ENCODE measurements at regions not wholly inside any gene's neighbourhood (a gene's known extent, or its start where the extent isn't known, plus 50 kb on each side); places are given as distances from the start of the nearest gene placed in this dataset.

DNA sequence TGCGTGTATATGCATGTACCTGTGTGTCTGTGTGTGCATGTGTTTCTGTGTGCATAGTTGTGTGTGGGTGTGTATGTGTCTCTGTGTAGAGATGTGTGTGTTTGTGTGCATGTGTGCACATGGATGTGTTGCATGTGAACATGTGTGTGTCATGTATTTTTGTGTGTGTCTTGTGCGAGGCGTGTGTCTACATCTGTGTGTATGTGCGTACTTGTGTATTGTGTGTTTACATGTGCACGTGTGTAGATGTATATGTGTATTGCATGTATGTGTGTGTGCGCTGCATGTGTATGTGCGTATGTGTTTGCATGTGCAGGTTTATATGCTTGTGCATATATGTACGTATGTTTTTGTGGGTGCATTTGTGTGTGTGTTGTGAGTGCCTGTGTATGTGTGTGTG is 735.2 kb downstream of the GALR1 start:
- FAIRE-seq (no peak), DNase-seq (ENCODE audit: low read depth, low spot score) (no peak)
- Histone ChIP-seq H3K4me3 (ENCODE audit: control insufficient read depth in 2 of 3, extremely low read depth in 1 of 3, insufficient read depth in 2 of 3, low read depth in 1 of 3, low read length in 3 of 3) (no peak overlapping the region), H4K20me1 (ENCODE audit: control insufficient read depth, extremely low read depth, insufficient read depth, low read length) (no peaks in the 10 kb centered on the region), H3K9ac (ENCODE audit: control insufficient read depth, extremely low read depth, insufficient read depth, low read length) (no peak overlapping the region), H3K9me1 (ENCODE audit: control insufficient read depth, extremely low read depth, insufficient read depth, low read length) (no peaks in the 10 kb centered on the region), H3K36me3 (ENCODE audit: control insufficient read depth in 2 of 2, extremely low read depth in 1 of 2, insufficient read depth in 2 of 2, low read length in 2 of 2) (no peaks in the 10 kb centered on the region), H3K9me3 (ENCODE audit: control insufficient read depth, low read depth, low read length) (peaks cover 6% of the 10 kb centered on the region), H3K4me2 (ENCODE audit: control insufficient read depth, extremely low read depth, insufficient read depth, low read depth, low read length) (no peak overlapping the region), H2AFZ (ENCODE audit: control insufficient read depth, low read length) (no peak overlapping the region), H3K27ac (ENCODE audit: control insufficient read depth, insufficient read depth, low read length) (no peak overlapping the region), H3K27me3 (ENCODE audit: control insufficient read depth, extremely low read depth, insufficient read depth, low read length) (no peaks in the 10 kb centered on the region), H3K79me2 (ENCODE audit: control insufficient read depth, insufficient read depth, low read length) (no peaks in the 10 kb centered on the region), H3K4me1 (ENCODE audit: control insufficient read depth, extremely low read depth, insufficient read depth, low read length) (no peaks in the 10 kb centered on the region)
- no peak for TF ChIP-seq EZH2 (IDR thresholded peaks at IDR 0.05; ENCODE audit: low read length)
- TF ChIP-seq, protein P1, sequence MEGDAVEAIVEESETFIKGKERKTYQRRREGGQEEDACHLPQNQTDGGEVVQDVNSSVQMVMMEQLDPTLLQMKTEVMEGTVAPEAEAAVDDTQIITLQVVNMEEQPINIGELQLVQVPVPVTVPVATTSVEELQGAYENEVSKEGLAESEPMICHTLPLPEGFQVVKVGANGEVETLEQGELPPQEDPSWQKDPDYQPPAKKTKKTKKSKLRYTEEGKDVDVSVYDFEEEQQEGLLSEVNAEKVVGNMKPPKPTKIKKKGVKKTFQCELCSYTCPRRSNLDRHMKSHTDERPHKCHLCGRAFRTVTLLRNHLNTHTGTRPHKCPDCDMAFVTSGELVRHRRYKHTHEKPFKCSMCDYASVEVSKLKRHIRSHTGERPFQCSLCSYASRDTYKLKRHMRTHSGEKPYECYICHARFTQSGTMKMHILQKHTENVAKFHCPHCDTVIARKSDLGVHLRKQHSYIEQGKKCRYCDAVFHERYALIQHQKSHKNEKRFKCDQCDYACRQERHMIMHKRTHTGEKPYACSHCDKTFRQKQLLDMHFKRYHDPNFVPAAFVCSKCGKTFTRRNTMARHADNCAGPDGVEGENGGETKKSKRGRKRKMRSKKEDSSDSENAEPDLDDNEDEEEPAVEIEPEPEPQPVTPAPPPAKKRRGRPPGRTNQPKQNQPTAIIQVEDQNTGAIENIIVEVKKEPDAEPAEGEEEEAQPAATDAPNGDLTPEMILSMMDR (optimal IDR thresholded peaks at IDR 0.05 in 1 of 3, IDR thresholded peaks at IDR 0.05 in 1 of 3, conservative IDR thresholded peaks at IDR 0.05 in 1 of 3; ENCODE audit: extremely low read depth in 1 of 3, insufficient read depth in 2 of 3, low read length in 3 of 3): no peak
- dilution Hi-C loops (cut with MboI; ENCODE audit: extremely low pct_ligation_motif_present, low sequenced_read_pairs): no loop called here

- Histone ChIP-seq H3K27me3 (ENCODE audit: control insufficient read depth, extremely low read depth, insufficient read depth, low read length) (no peaks in the 10 kb centered on the region), H3K9me3 (ENCODE audit: control insufficient read depth, low read depth, low read length) (peaks cover 3% of the 10 kb centered on the region), H3K9ac (ENCODE audit: control insufficient read depth, extremely low read depth, insufficient read depth, low read length) (no peak overlapping the region), H3K36me3 (ENCODE audit: control insufficient read depth in 2 of 2, extremely low read depth in 1 of 2, insufficient read depth in 2 of 2, low read length in 2 of 2) (no peaks in the 10 kb centered on the region), H3K4me2 (ENCODE audit: control insufficient read depth, extremely low read depth, insufficient read depth, low read depth, low read length) (no peak overlapping the region), H3K79me2 (ENCODE audit: control insufficient read depth, insufficient read depth, low read length) (no peaks in the 10 kb centered on the region), H3K27ac (ENCODE audit: control insufficient read depth, insufficient read depth, low read length) (no peak overlapping the region), H4K20me1 (ENCODE audit: control insufficient read depth, extremely low read depth, insufficient read depth, low read length) (no peaks in the 10 kb centered on the region), H3K4me1 (ENCODE audit: control insufficient read depth, extremely low read depth, insufficient read depth, low read length) (no peaks in the 10 kb centered on the region), H3K4me3 (ENCODE audit: control insufficient read depth in 2 of 3, extremely low read depth in 1 of 3, insufficient read depth in 2 of 3, low read depth in 1 of 3, low read length in 3 of 3) (no peak overlapping the region), H2AFZ (ENCODE audit: control insufficient read depth, low read length) (no peak overlapping the region), H3K9me1 (ENCODE audit: control insufficient read depth, extremely low read depth, insufficient read depth, low read length) (no peaks in the 10 kb centered on the region)
- dilution Hi-C loops (cut with MboI; ENCODE audit: extremely low pct_ligation_motif_present, low sequenced_read_pairs): no loop called here
- no peak for TF ChIP-seq EZH2 (IDR thresholded peaks at IDR 0.05; ENCODE audit: low read length)
- TF ChIP-seq, protein P1 (optimal IDR thresholded peaks at IDR 0.05 in 1 of 3, IDR thresholded peaks at IDR 0.05 in 1 of 3, conservative IDR thresholded peaks at IDR 0.05 in 1 of 3; ENCODE audit: extremely low read depth in 1 of 3, insufficient read depth in 2 of 3, low read length in 3 of 3): no peak
- no peak for FAIRE-seq
- DNase-seq (ENCODE audit: low read depth, low spot score): no peak
Observed at GRCh38 chr18:77985526-77986281, 736.1 kb downstream of the GALR1 start.

All from keratinocyte (primary cell).